CD4-positive, alpha-beta T cell (primary cell): ENCODE measurements at regions not wholly inside any gene's neighbourhood (a gene's known extent, or its start where the extent isn't known, plus 50 kb on each side); places are given as distances from the start of the nearest gene placed in this dataset.

ENCODE experiments used
- ATAC-seq: fragments of 200-7000 bp; cut with Tn5 transposase; one replicate; pipeline ENCODE4 v1.10.0; 2022; ENCODE audit warnings: mild to moderate bottlenecking; ENCODE audit not compliant: poor library complexity
- CTCF ChIA-PET: fragments of 350-600 bp; sonication (Branson Sonifier 250); formaldehyde crosslinking; loops from one replicate; lab custom pipeline; 2021; ENCODE audit warnings: antibody characterized with exemption, inconsistent platforms; lab: Charles Lee
- POLR2A ChIA-PET: fragments of 350-600 bp; sonication (Branson Sonifier 250); formaldehyde crosslinking; loops from one replicate; lab custom pipeline; 2021; ENCODE audit warnings: antibody characterized with exemption, inconsistent platforms; lab: Charles Lee
- DNase-seq, 14 experiments: peaks; one replicate each; pipeline ENCODE4 v3.0.0-alpha.2; 2013 to 2020; ENCODE audit warnings: mixed read lengths in 2 of 14
- H3K27ac ChIP-seq, 2 donors: one replicate each; pipeline versions ENCODE4 v1.5.1 to v1.7.0; 2013; ENCODE audit warnings: low read length in 2 of 2, low read depth in 1 of 2, mild to moderate bottlenecking in 1 of 2
- H3K27me3 ChIP-seq, 2 experiments: 1 replicate in 1 of 2; 2 replicates in 1 of 2; pipeline versions ENCODE4 v1.6.1 to v1.7.0; 2013; ENCODE audit warnings: low read length in 2 of 2, control low read depth in 1 of 2, mild to moderate bottlenecking in 1 of 2, moderate library complexity in 1 of 2; ENCODE audit not compliant: insufficient read depth in 2 of 2, control insufficient read depth in 1 of 2
- H3K36me3 ChIP-seq: one replicate; pipeline ENCODE4 v1.6.1; 2013; ENCODE audit warnings: low read length, control low read depth; ENCODE audit not compliant: insufficient read depth
- H3K4me1 ChIP-seq: one replicate; pipeline ENCODE4 v1.6.1; 2013; ENCODE audit warnings: low read length, control low read depth; ENCODE audit not compliant: insufficient read depth
- H3K4me3 ChIP-seq: one replicate; pipeline ENCODE4 v1.5.1; 2013; ENCODE audit warnings: mild to moderate bottlenecking, low read length, moderate library complexity
- H3K9me3 ChIP-seq, 2 experiments: 1 replicate in 1 of 2; 2 replicates in 1 of 2; pipeline versions ENCODE4 v1.6.1 to v1.7.0; 2013; ENCODE audit warnings: low read length in 2 of 2, mild to moderate bottlenecking in 2 of 2, control low read depth in 1 of 2, moderate library complexity in 1 of 2; ENCODE audit not compliant: control insufficient read depth in 1 of 2, insufficient read depth in 1 of 2
- H3K27ac Mint-ChIP-seq: one replicate; pipeline ENCODE4 v1.8.0; 2020; ENCODE audit warnings: mixed read lengths
- H3K27me3 Mint-ChIP-seq: one replicate; pipeline ENCODE4 v1.8.0; 2021; ENCODE audit warnings: mixed read lengths
- H3K36me3 Mint-ChIP-seq: one replicate; pipeline ENCODE4 v1.8.0; 2021; ENCODE audit warnings: low read depth, mixed read lengths
- H3K4me1 Mint-ChIP-seq: one replicate; pipeline ENCODE4 v1.8.0; 2021; ENCODE audit warnings: low read depth, mixed read lengths
- H3K4me3 Mint-ChIP-seq: one replicate; pipeline ENCODE4 v1.8.0; 2020; ENCODE audit warnings: mild to moderate bottlenecking, mixed read lengths
- H3K9me3 Mint-ChIP-seq: one replicate; pipeline ENCODE4 v1.8.0; 2020; ENCODE audit warnings: mixed read lengths
- intact Hi-C, 2 experiments: fragments of 100-400 bp; cut with DNase I in 1 of 2; cut with micrococcal nuclease in 1 of 2; formaldehyde crosslinking; loops; one replicate each; pipeline versions ENCODE4 v1.15.1 to v1.9.0; 2023 to 2025; cut with DNase I, micrococcal nuclease
- TF ChIP-seq, protein P1 (sequence below): fragments of 200-600 bp; IDR thresholded peaks from one replicate; pipeline ENCODE4 v1.8.0; 2022; ENCODE audit warnings: antibody characterized with exemption, mild to moderate bottlenecking

DNA sequence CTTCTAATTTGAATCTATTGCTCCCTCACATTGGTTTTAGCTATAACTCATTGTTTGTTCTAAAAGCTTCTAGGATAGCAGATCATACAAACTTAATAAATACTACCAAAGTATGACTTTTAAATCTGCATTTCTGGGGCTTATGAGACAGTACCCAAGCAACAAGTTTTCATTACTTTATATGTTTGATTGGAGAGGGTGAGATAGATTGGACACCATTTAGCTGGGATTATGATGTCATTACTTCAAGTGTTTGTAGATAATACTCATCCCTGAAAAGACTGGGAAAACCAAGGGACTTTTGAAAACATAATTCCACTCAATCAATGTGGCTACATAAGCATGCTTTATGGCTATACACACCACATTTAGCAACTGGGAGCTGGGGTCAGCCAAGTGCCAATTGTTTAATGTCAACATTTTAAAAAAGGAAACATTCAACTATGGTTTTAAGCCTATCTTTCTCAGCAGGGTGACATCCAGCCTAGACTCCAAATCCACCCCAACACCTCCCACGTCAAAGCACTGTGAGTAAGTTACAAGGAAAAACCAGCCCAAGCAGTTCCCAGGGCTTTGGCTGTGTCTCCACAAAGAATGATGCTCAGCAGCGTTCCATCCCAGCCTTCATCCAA is 119.9 kb downstream of the ETAA1 start:
- no peak for ATAC-seq
- H3K4me1 Mint-ChIP-seq: no peaks in the 10 kb centered on the region
- no peaks in the 10 kb centered on the region for H3K9me3 ChIP-seq
- TF ChIP-seq, protein P1, sequence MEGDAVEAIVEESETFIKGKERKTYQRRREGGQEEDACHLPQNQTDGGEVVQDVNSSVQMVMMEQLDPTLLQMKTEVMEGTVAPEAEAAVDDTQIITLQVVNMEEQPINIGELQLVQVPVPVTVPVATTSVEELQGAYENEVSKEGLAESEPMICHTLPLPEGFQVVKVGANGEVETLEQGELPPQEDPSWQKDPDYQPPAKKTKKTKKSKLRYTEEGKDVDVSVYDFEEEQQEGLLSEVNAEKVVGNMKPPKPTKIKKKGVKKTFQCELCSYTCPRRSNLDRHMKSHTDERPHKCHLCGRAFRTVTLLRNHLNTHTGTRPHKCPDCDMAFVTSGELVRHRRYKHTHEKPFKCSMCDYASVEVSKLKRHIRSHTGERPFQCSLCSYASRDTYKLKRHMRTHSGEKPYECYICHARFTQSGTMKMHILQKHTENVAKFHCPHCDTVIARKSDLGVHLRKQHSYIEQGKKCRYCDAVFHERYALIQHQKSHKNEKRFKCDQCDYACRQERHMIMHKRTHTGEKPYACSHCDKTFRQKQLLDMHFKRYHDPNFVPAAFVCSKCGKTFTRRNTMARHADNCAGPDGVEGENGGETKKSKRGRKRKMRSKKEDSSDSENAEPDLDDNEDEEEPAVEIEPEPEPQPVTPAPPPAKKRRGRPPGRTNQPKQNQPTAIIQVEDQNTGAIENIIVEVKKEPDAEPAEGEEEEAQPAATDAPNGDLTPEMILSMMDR: no peak
- H3K27me3 ChIP-seq: no peaks in the 10 kb centered on the region
- peaks cover 5% of the 10 kb centered on the region for H3K27me3 Mint-ChIP-seq
- no peak overlapping the region for H3K27ac Mint-ChIP-seq
- H3K36me3 Mint-ChIP-seq: no peaks in the 10 kb centered on the region
- intact Hi-C loops: no loop called here
- POLR2A ChIA-PET: no interaction called here
- no peak overlapping the region for H3K4me3 ChIP-seq
- H3K4me3 Mint-ChIP-seq: no peak overlapping the region
- H3K36me3 ChIP-seq: no peaks in the 10 kb centered on the region
- CTCF ChIA-PET: no interaction called here
- peaks cover 2% of the 10 kb centered on the region for H3K9me3 Mint-ChIP-seq
- DNase-seq: no peak
- H3K27ac ChIP-seq: no peak overlapping the region
- H3K4me1 ChIP-seq: no peaks in the 10 kb centered on the region

DNA sequence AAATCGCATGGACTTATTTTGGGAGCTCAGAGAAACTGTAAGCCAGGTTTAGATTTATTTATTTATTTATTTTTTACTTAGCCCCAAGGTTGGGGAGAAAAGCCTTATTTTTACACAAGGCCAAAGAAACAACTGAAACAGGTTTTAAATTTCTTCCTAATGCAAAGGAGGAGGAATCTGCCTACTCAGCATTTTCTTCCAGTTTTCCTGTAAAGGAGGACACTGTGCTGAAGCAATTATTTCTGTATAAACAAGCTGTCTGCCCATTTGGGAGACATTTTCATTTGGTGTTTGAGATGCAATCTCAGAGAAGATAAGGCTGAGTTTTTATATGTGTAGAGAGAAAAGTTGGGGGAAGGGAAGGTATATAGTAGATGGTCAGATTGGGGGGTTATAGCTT is 125.0 kb downstream of the ETAA1 start:
- Mint-ChIP-seq H3K9me3 (no peaks in the 10 kb centered on the region), H3K27ac (no peak overlapping the region), H3K36me3 (no peaks in the 10 kb centered on the region), H3K27me3 (peaks cover 5% of the 10 kb centered on the region), H3K4me1 (no peaks in the 10 kb centered on the region), H3K4me3 (no peak overlapping the region)
- Histone ChIP-seq H3K36me3 (no peaks in the 10 kb centered on the region), H3K4me3 (no peak overlapping the region), H3K27ac (no peak overlapping the region), H3K9me3 (no peaks in the 10 kb centered on the region), H3K4me1 (no peaks in the 10 kb centered on the region), H3K27me3 (no peaks in the 10 kb centered on the region)
- DNase-seq (no peak), ATAC-seq (no peak)
- TF ChIP-seq, protein P1: no peak
- POLR2A ChIA-PET: no interaction called here
- CTCF ChIA-PET: no interaction called here
- intact Hi-C loops: no loop called here

DNA sequence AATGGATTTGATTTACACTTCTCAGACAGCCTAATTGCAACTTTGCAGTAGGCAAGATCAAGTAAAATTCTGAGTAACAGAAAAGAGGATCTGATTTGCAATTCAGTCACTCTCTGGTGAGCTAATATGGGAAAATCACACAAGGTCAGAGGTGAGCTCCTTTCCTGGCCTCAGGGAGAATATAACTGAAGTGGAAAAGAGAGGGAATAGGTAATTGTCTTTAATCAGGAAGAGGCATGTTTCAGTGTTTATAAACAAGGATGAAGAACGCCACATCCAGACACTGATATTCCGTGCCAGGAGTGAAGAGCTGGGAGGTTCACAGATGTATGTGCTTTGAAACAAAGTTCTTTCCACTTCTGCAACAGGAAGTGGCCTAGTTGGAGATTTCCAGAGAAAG is 127.1 kb downstream of the ETAA1 start:
- POLR2A ChIA-PET: no interaction called here
- Mint-ChIP-seq H3K4me1 (no peaks in the 10 kb centered on the region), H3K27ac (no peak overlapping the region)

More for the DNA sequence above, 127.1 kb downstream of the ETAA1 start:
- Histone ChIP-seq H3K27me3 (no peaks in the 10 kb centered on the region), H3K27ac (no peak overlapping the region), H3K36me3 (no peaks in the 10 kb centered on the region), H3K9me3 (peaks cover 0 to 4% of the 10 kb centered on the region in 2 experiments), H3K4me3 (no peak overlapping the region), H3K4me1 (no peaks in the 10 kb centered on the region)
- H3K9me3 Mint-ChIP-seq: no peaks in the 10 kb centered on the region
- DNase-seq (no peak), ATAC-seq (no peak)
- intact Hi-C loops: no loop called here
- CTCF ChIA-PET: no interaction called here
- no peaks in the 10 kb centered on the region for H3K36me3 Mint-ChIP-seq
- TF ChIP-seq, protein P1: no peak
- no peak overlapping the region for H3K4me3 Mint-ChIP-seq
- H3K27me3 Mint-ChIP-seq: no peaks in the 10 kb centered on the region
